T-cell (primary cell): ENCODE measurements at regions not wholly inside any gene's neighbourhood (a gene's known extent, or its start where the extent isn't known, plus 50 kb on each side); places are given as distances from the start of the nearest gene placed in this dataset.

Experiments
- ATAC-seq, 4 experiments: fragments of 200-7000 bp in 3 of 4; fragments of 150-1000 bp in 1 of 4; cut with Tn5 transposase; replicated peaks in 1 of 4; 1 replicate in 3 of 4; 2 replicates in 1 of 4; pipeline ENCODE4 v1.10.0; 2021; ENCODE audit warnings: moderate library complexity in 3 of 4, mild to moderate bottlenecking in 2 of 4, moderate number of reproducible peaks in 1 of 4
- CTCF ChIA-PET, 2 donors: fragments of 300-600 bp; sonication (Branson Sonifier 250); formaldehyde crosslinking; loops; one replicate each; lab custom pipeline; 2022; ENCODE audit warnings: antibody characterized with exemption in 2 of 2; lab: Charles Lee
- POLR2A ChIA-PET, 2 donors: fragments of 300-600 bp; sonication (Branson Sonifier 250); formaldehyde crosslinking; loops; one replicate each; lab custom pipeline; 2022; ENCODE audit warnings: antibody characterized with exemption in 2 of 2; lab: Charles Lee
- DNase-seq, 35 experiments: peaks; one replicate each; pipeline versions ENCODE4 v3.0.0 to v3.0.0-alpha.2; 2013 to 2023
- H3K27ac ChIP-seq: one replicate; pipeline ENCODE4 v1.5.1; 2013; ENCODE audit warnings: low read length
- H3K27me3 ChIP-seq, 2 experiments: replicated peaks in 1 of 2; 1 replicate in 1 of 2; 2 replicates in 1 of 2; pipeline versions ENCODE4 v1.6.1 to v1.7.0; 2013; ENCODE audit warnings: low read length in 1 of 2, mixed read lengths in 1 of 2; ENCODE audit not compliant: control insufficient read depth in 2 of 2, insufficient read depth in 2 of 2; ENCODE audit errors: extremely low read depth in 1 of 2
- H3K36me3 ChIP-seq, 2 donors: 1 replicate in 1 of 2; 2 replicates in 1 of 2; pipeline versions ENCODE4 v1.6.1 to v1.7.0; 2013; ENCODE audit warnings: low read length in 1 of 2; ENCODE audit not compliant: control insufficient read depth in 2 of 2, insufficient read depth in 1 of 2; ENCODE audit errors: extremely low read depth in 1 of 2
- H3K4me1 ChIP-seq, 2 experiments: 1 replicate in 1 of 2; 2 replicates in 1 of 2; pipeline versions ENCODE4 v1.6.1 to v1.7.0; 2013; ENCODE audit warnings: low read length in 2 of 2, mixed read lengths in 1 of 2; ENCODE audit not compliant: insufficient read depth in 2 of 2, control insufficient read depth in 1 of 2; ENCODE audit errors: extremely low read depth in 1 of 2
- H3K4me3 ChIP-seq, 2 donors: 1 replicate in 1 of 2; 2 replicates in 1 of 2; pipeline versions ENCODE4 v1.5.1 to v1.7.0; 2013; ENCODE audit warnings: mild to moderate bottlenecking in 2 of 2, low read length in 1 of 2, moderate library complexity in 1 of 2; ENCODE audit not compliant: control insufficient read depth in 1 of 2; ENCODE audit errors: extremely low read depth in 1 of 2
- H3K9me3 ChIP-seq: 2 replicates; pipeline ENCODE4 v1.7.0; 2013
- H3K27ac Mint-ChIP-seq, 2 donors: one replicate each; pipeline ENCODE4 v1.8.0; 2020 to 2021; ENCODE audit warnings: mild to moderate bottlenecking in 2 of 2, mixed read lengths in 2 of 2
- H3K27me3 Mint-ChIP-seq, 2 donors: one replicate each; pipeline ENCODE4 v1.8.0; 2021 to 2022; ENCODE audit warnings: mixed read lengths in 2 of 2
- H3K36me3 Mint-ChIP-seq: one replicate; pipeline ENCODE4 v1.8.0; 2021; ENCODE audit warnings: mixed read lengths
- H3K4me1 Mint-ChIP-seq, 3 donors: one replicate each; pipeline ENCODE4 v1.8.0; 2020 to 2022; ENCODE audit warnings: mixed read lengths in 3 of 3, mild to moderate bottlenecking in 1 of 3
- H3K4me3 Mint-ChIP-seq, 3 donors: one replicate each; pipeline ENCODE4 v1.8.0; 2020 to 2022; ENCODE audit warnings: mild to moderate bottlenecking in 3 of 3, mixed read lengths in 3 of 3, moderate library complexity in 3 of 3
- H3K9me3 Mint-ChIP-seq, 3 donors: one replicate each; pipeline ENCODE4 v1.8.0; 2020 to 2022; ENCODE audit warnings: mixed read lengths in 3 of 3
- WGBS: methylation state at CpG from one replicate; pipeline ENCODE4 v1.1.5; 2013; ENCODE audit warnings: missing lambda C conversion rate; ENCODE audit not compliant: insufficient coverage; 5-methylcytosine and 5-hydroxymethylcytosine counted together

- ATAC-seq (no peak), DNase-seq (no peak)
- peaks cover 0 to 3% (median 0%) of the 10 kb centered on the region in 3 donors for H3K9me3 Mint-ChIP-seq
- H3K27me3 Mint-ChIP-seq: peaks cover 16 to 22% of the 10 kb centered on the region in 2 donors
- H3K27me3 ChIP-seq: no peaks in the 10 kb centered on the region
- H3K36me3 ChIP-seq: no peaks in the 10 kb centered on the region
- no peak overlapping the region for H3K27ac Mint-ChIP-seq
- CTCF ChIA-PET: no interaction called here
- no peaks in the 10 kb centered on the region for H3K4me1 ChIP-seq
- H3K27ac ChIP-seq: no peak overlapping the region
- H3K9me3 ChIP-seq: no peaks in the 10 kb centered on the region
- H3K4me3 Mint-ChIP-seq: no peak overlapping the region
- H3K4me3 ChIP-seq: no peak overlapping the region
- H3K36me3 Mint-ChIP-seq: no peaks in the 10 kb centered on the region
- POLR2A ChIA-PET: no interaction called here
- H3K4me1 Mint-ChIP-seq: no peaks in the 10 kb centered on the region
Observed at GRCh38 chr5:175317872-175318271, 126.1 kb downstream of the DRD1 start.

DNA sequence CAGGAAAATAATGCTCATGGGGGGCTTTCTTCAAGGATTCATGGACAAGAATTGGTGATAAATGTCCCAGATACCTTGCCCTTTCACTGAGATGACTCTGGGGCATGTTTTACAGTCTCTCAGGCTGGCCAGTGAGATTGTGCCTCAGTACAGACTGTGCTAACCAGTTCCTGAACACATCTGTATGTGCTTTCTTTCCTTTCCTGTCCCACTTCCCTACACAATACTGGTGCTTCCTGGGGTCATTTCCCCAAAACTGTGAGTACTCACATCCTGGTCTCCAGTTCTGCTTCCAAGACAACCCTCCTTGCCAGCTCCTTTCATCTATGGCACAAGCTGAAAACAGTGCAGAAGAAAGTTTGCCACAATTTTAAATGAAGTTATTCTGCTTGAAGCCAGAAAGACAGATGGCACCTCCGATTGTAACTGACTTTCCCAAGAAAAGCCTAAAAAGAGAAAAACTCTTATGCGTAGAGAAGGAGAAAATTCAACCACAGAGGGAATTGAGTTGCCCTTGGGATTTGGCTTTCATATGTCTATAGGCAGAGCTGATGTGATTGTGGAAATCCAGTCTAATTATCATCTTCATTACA lies 134.7 kb downstream of the DRD1 start:
- no CpG with 5 or more reads among the region's 2 CpGs for WGBS
- H3K36me3 Mint-ChIP-seq: no peaks in the 10 kb centered on the region
- Histone ChIP-seq H3K36me3 (no peaks in the 10 kb centered on the region), H3K27me3 (no peaks in the 10 kb centered on the region), H3K4me3 (no peak overlapping the region), H3K9me3 (no peaks in the 10 kb centered on the region), H3K4me1 (no peaks in the 10 kb centered on the region), H3K27ac (no peak overlapping the region)
- H3K9me3 Mint-ChIP-seq: peaks cover 2 to 10% (median 7%) of the 10 kb centered on the region in 3 donors
- ChIA-PET CTCF (no interaction called here), POLR2A (no interaction called here)
- no peak for DNase-seq
- H3K4me1 Mint-ChIP-seq: no peaks in the 10 kb centered on the region
- H3K27ac Mint-ChIP-seq: no peak overlapping the region
- no peak for ATAC-seq
- H3K27me3 Mint-ChIP-seq: peaks cover 10 to 25% of the 10 kb centered on the region in 2 donors
- no peak overlapping the region for H3K4me3 Mint-ChIP-seq

DNA sequence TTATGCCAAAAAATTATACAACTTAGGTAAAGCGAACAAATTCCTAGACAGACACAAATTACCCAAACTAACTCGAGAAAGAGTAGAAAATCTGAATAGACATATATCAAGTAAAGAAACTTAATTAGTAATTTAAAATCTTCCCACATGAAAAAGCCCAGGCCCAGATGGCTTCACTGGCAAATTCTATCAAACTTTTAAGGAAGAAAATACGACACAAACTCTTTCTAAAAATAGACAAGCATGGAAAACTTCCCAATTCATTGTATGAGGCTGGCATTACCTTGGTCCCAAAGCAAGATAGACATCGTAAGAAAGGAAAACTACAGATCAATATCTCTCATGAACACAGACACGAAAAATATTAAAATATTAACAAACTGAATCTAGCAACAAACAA lies 135.3 kb downstream of the DRD1 start:
- Mint-ChIP-seq H3K27ac (no peak overlapping the region), H3K4me1 (no peaks in the 10 kb centered on the region), H3K9me3 (peaks cover 7 to 16% (median 13%) of the 10 kb centered on the region in 3 donors), H3K27me3 (peaks cover 4 to 28% of the 10 kb centered on the region in 2 donors), H3K4me3 (no peak overlapping the region), H3K36me3 (no peaks in the 10 kb centered on the region)
- Histone ChIP-seq H3K36me3 (no peaks in the 10 kb centered on the region), H3K9me3 (no peaks in the 10 kb centered on the region), H3K4me1 (no peaks in the 10 kb centered on the region), H3K27ac (no peak overlapping the region), H3K27me3 (no peaks in the 10 kb centered on the region), H3K4me3 (no peak overlapping the region)
- ChIA-PET POLR2A (no interaction called here), CTCF (no interaction called here)
- WGBS: 14% methylated on average over 1 of the region's 5 CpGs
- no peak for ATAC-seq
- DNase-seq: no peak

DNA sequence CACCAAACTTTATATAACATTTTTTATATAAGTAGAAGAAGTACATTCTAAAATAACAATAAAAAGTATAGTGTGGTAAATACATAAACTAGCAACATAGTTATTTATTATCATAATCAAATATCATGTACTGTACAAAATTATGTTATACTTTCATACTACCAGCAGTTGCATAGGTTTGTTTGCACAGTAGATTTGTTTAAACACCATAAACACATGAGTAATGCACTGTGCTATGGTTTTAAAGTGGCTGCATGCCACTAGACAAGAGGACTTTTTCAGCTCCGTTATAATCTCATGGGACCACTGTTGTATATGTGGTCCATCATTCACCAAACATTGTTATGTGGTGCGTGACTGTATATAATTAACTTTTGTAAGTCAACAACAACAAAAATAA lies 137.6 kb downstream of the DRD1 start:
- Histone ChIP-seq H3K27me3 (no peaks in the 10 kb centered on the region), H3K9me3 (no peaks in the 10 kb centered on the region), H3K36me3 (no peaks in the 10 kb centered on the region), H3K27ac (no peak overlapping the region), H3K4me1 (no peaks in the 10 kb centered on the region), H3K4me3 (no peak overlapping the region)
- Mint-ChIP-seq H3K27ac (no peak overlapping the region), H3K36me3 (no peaks in the 10 kb centered on the region), H3K4me3 (no peak overlapping the region), H3K4me1 (no peaks in the 10 kb centered on the region), H3K27me3 (peaks cover 3 to 28% of the 10 kb centered on the region in 2 donors), H3K9me3 (peaks cover 9 to 16% (median 13%) of the 10 kb centered on the region in 3 donors)
- CTCF ChIA-PET: no interaction called here
- POLR2A ChIA-PET: no interaction called here
- DNase-seq (no peak), ATAC-seq (no peak)
- WGBS: no CpG with 5 or more reads among the region's 2 CpGs

DNA sequence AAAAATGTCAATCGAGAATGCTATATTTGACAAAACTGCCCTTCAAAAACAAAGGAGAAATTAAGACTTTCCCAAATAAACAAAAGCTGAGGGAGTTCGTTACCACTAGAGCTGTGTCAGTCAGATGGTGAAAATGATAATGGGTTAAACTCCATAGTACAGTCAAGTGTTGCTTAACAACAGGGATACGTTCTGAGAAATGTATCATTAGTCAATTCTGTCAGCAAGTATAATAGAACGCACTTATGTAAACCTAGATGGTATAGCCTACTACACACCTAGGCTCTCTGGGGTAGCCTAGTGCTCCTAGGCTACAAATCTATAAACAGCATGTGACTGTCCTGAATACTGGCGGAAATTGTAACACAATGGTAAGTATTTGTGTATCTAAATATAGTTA lies 138.7 kb downstream of the DRD1 start:
- Histone ChIP-seq H3K9me3 (no peaks in the 10 kb centered on the region), H3K4me1 (no peaks in the 10 kb centered on the region), H3K27ac (no peak overlapping the region), H3K4me3 (no peak overlapping the region), H3K27me3 (no peaks in the 10 kb centered on the region), H3K36me3 (no peaks in the 10 kb centered on the region)
- ChIA-PET CTCF (no interaction called here), POLR2A (interaction anchor here in 1 of 2 donors (0.6 kb wide), 1 partner anchor 14 kb away, joined by 3 read pairs; no protein-coding TSS in a partner anchor)
- H3K27me3 Mint-ChIP-seq: peaks cover 3 to 23% of the 10 kb centered on the region in 2 donors
- no peak overlapping the region for H3K27ac Mint-ChIP-seq
- H3K9me3 Mint-ChIP-seq: peaks cover 9 to 16% (median 13%) of the 10 kb centered on the region in 3 donors
- no peaks in the 10 kb centered on the region for H3K4me1 Mint-ChIP-seq
- H3K4me3 Mint-ChIP-seq: no peak overlapping the region
- no peak for DNase-seq
- no CpG with 5 or more reads among the region's 5 CpGs for WGBS
- ATAC-seq: no peak
- H3K36me3 Mint-ChIP-seq: no peaks in the 10 kb centered on the region

DNA sequence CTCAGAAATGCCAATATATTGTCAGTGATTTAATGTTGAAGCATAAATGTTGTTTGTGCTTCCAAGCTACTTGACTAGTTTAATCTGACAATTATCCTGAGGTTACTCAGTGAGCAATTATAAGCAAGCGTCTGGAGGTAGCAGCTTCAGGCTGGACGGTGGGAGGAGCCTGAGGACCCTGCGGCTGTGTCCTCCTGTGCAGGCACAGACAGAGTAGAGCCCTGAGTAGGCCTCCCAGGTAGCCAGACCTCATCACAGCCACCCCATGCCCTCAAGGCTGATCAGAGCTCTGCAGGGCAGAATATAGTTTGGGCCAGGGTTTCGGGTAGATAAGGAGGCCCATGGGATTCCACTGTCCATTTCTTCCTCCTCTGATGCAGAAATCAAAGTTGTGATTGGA lies 153.6 kb downstream of the DRD1 start:
- Mint-ChIP-seq H3K4me1 (no peaks in the 10 kb centered on the region), H3K27ac (no peak overlapping the region), H3K4me3 (no peak overlapping the region), H3K36me3 (no peaks in the 10 kb centered on the region), H3K9me3 (peaks cover 4 to 12% (median 7%) of the 10 kb centered on the region in 3 donors), H3K27me3 (peaks cover 8 to 9% of the 10 kb centered on the region in 2 donors)
- H3K4me3 ChIP-seq: no peak overlapping the region
- CTCF ChIA-PET: no interaction called here
- H3K9me3 ChIP-seq: no peaks in the 10 kb centered on the region
- no peak for DNase-seq
- ATAC-seq: no peak
- 58% methylated on average over 3 of the region's 4 CpGs for WGBS
- no peaks in the 10 kb centered on the region for H3K36me3 ChIP-seq
- H3K27ac ChIP-seq: no peak overlapping the region
- peaks cover 0 to 8% of the 10 kb centered on the region in 2 experiments for H3K27me3 ChIP-seq
- POLR2A ChIA-PET: no interaction called here
- no peaks in the 10 kb centered on the region for H3K4me1 ChIP-seq
